Stimulated activated CD8-positive, alpha-beta memory T cell treated with anti-CD3 and anti-CD28 coated beads, Interleukin-4, amount 100 ng/mL, for 48 hours (primary cell): ENCODE measurements at regions not wholly inside any gene's neighbourhood (a gene's known extent, or its start where the extent isn't known, plus 50 kb on each side); places are given as distances from the start of the nearest gene placed in this dataset.
"Not testable (repeated sequence)": the region's sequence is repeated elsewhere in the genome, so short reads cannot be mapped to it uniquely, and the experiment has no call there.

Experiments
- DNase-seq: peaks from one replicate; pipeline ENCODE4 v3.0.0-alpha.2; 2020

- DNase-seq: no peak
These were observed 671.1 kb upstream of the INTU start for GRCh38 chr4:126961661-126962060.

- DNase-seq: no peak
These were observed 666.9 kb upstream of the INTU start for GRCh38 chr4:126965877-126966276.

GRCh38 chr4:126969360-126970235 lies 663.2 kb upstream of the INTU start:
- no peak for DNase-seq

- no peak for DNase-seq
These were observed 659.6 kb upstream of the INTU start for GRCh38 chr4:126973201-126973600.

- no peak for DNase-seq
These were observed 655.7 kb upstream of the INTU start for GRCh38 chr4:126976850-126977632.

- no peak for DNase-seq
These were observed 646.8 kb upstream of the INTU start for GRCh38 chr4:126986005-126986404.

- no peak for DNase-seq
These were observed 645.9 kb upstream of the INTU start for GRCh38 chr4:126986828-126987227.

GRCh38 chr4:126991965-126992364 lies 640.8 kb upstream of the INTU start:
- no peak for DNase-seq

GRCh38 chr4:126992910-126993309 lies 639.8 kb upstream of the INTU start:
- DNase-seq: no peak

GRCh38 chr4:126993351-126993750 lies 639.4 kb upstream of the INTU start:
- no peak for DNase-seq

- DNase-seq: no peak
These were observed 637.5 kb upstream of the INTU start for GRCh38 chr4:126995235-126995634.

GRCh38 chr4:127000110-127000509 lies 632.6 kb upstream of the INTU start:
- DNase-seq: no peak

- DNase-seq: no peak
These were observed 631.9 kb upstream of the INTU start for GRCh38 chr4:127000846-127001245.

- no peak for DNase-seq
These were observed 630.8 kb upstream of the INTU start for GRCh38 chr4:127001933-127002332.

- no peak for DNase-seq
These were observed 626.3 kb upstream of the INTU start for GRCh38 chr4:127006446-127006877.

- DNase-seq: no peak
These were observed 625.5 kb upstream of the INTU start for GRCh38 chr4:127007305-127007704.

GRCh38 chr4:127012549-127012948 lies 620.2 kb upstream of the INTU start:
- DNase-seq: no peak

- no peak for DNase-seq
These were observed 617.1 kb upstream of the INTU start for GRCh38 chr4:127015667-127016117.

GRCh38 chr4:127018381-127018780 lies 614.4 kb upstream of the INTU start:
- DNase-seq: no peak

- not testable (repeated sequence) for DNase-seq
These were observed 611.9 kb upstream of the INTU start for GRCh38 chr4:127020831-127021230.

GRCh38 chr4:127036296-127036695 lies 596.5 kb upstream of the INTU start:
- DNase-seq: no peak

- DNase-seq: no peak
These were observed 586.9 kb upstream of the INTU start for GRCh38 chr4:127045861-127046260.

GRCh38 chr4:127047930-127048329 lies 584.8 kb upstream of the INTU start:
- no peak for DNase-seq
